Calu3 (cell line): ENCODE measurements at regions not wholly inside any gene's neighbourhood (a gene's known extent, or its start where the extent isn't known, plus 50 kb on each side); places are given as distances from the start of the nearest gene placed in this dataset.

Experiments
- BruUV-seq: library from RNA; stranded (reverse); fragments of 400-500 nt; replicated peaks from 2 replicates; lab custom pipeline; 2021; lab: Mats Ljungman, UMichigan
- CTCF ChIA-PET: fragments of 300-600 bp; sonication (Branson Sonifier 250); formaldehyde crosslinking; loops from one replicate; lab custom pipeline; 2022; ENCODE audit warnings: antibody characterized with exemption; lab: Charles Lee
- DNase-seq: peaks from one replicate; pipeline ENCODE4 v3.0.0; 2022
- H3K27ac Mint-ChIP-seq: one replicate; pipeline ENCODE4 v1.8.0; 2022; ENCODE audit warnings: mixed read lengths; ENCODE audit not compliant: unreplicated experiment
- H3K27me3 Mint-ChIP-seq: one replicate; pipeline ENCODE4 v1.8.0; 2022; ENCODE audit warnings: mixed read lengths; ENCODE audit not compliant: unreplicated experiment
- H3K36me3 Mint-ChIP-seq: one replicate; pipeline ENCODE4 v1.8.0; 2022; ENCODE audit warnings: mild to moderate bottlenecking, moderate library complexity, mixed read lengths; ENCODE audit not compliant: insufficient read depth, unreplicated experiment
- H3K4me1 Mint-ChIP-seq: one replicate; pipeline ENCODE4 v1.8.0; 2022; ENCODE audit warnings: mild to moderate bottlenecking, low read depth, mixed read lengths; ENCODE audit not compliant: unreplicated experiment
- H3K4me3 Mint-ChIP-seq: one replicate; pipeline ENCODE4 v1.8.0; 2022; ENCODE audit warnings: mild to moderate bottlenecking, low read depth, moderate library complexity, mixed read lengths; ENCODE audit not compliant: unreplicated experiment
- H3K9me3 Mint-ChIP-seq: one replicate; pipeline ENCODE4 v1.8.0; 2022; ENCODE audit warnings: low read depth, mixed read lengths; ENCODE audit not compliant: unreplicated experiment
- CTCF ChIP-seq: fragments of 200-600 bp; IDR thresholded peaks from one replicate; pipeline ENCODE4 v1.8.0; 2022; ENCODE audit warnings: antibody characterized with exemption; ENCODE audit not compliant: unreplicated experiment
- intact Hi-C: fragments of 100-400 bp; cut with micrococcal nuclease; formaldehyde crosslinking; loops from one replicate; pipeline ENCODE4 v1.10.0; 2022; ENCODE audit not compliant: unreplicated experiment

GRCh38 chrX:128460835-128461234, 408.6 kb upstream of the ACTRT1 start:
- CTCF ChIA-PET = no interaction called here
- intact Hi-C loops = no loop called here
- no peak for DNase-seq

GRCh38 chrX:128458888-128459287, 406.7 kb upstream of the ACTRT1 start:
- Mint-ChIP-seq H3K9me3 (peaks cover 14% of the 10 kb centered on the region), H3K4me1 (no peaks in the 10 kb centered on the region), H3K36me3 (peaks cover 5% of the 10 kb centered on the region), H3K27ac (no peak overlapping the region), H3K27me3 (no peaks in the 10 kb centered on the region), H3K4me3 (no peak overlapping the region)
- CTCF ChIA-PET = no interaction called here
- intact Hi-C loops = no loop called here
- BruUV-seq = no TSS peak
- DNase-seq = no peak
- TF ChIP-seq CTCF = no peak

More at GRCh38 chrX:128460835-128461234, 408.6 kb upstream of the ACTRT1 start:
- no peak for TF ChIP-seq CTCF
- no peaks in the 10 kb centered on the region for H3K27me3 Mint-ChIP-seq
- no peak overlapping the region for H3K27ac Mint-ChIP-seq
- no peaks in the 10 kb centered on the region for H3K4me1 Mint-ChIP-seq
- H3K36me3 Mint-ChIP-seq = peaks cover 5% of the 10 kb centered on the region
- no peak overlapping the region for H3K4me3 Mint-ChIP-seq
- H3K9me3 Mint-ChIP-seq = peaks cover 12% of the 10 kb centered on the region
- BruUV-seq = no TSS peak

DNA sequence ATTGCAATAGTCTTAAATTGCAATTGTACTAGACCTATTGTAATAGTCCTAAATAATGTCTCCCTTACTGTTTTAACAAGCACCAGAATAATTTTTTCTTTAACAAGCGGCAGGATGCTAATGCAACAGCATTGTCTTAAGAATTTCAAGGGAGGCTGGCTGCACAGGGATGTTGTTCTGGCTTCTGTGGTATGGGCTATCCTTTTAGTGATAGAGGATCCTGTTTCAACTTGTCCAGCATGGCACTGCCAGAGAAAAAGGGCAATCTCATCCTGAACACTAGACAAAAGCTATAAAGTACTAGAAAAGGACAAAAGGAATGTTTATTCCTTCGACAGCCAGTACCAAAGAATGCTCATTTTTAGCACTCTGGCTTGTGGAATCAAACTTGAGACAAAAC, 405.5 kb upstream of the ACTRT1 start:
- H3K9me3 Mint-ChIP-seq = peaks cover 13% of the 10 kb centered on the region
- CTCF ChIA-PET = no interaction called here
- intact Hi-C loops = no loop called here
- no peak overlapping the region for H3K4me3 Mint-ChIP-seq
- no peak overlapping the region for H3K27ac Mint-ChIP-seq
- no TSS peak for BruUV-seq
- no peaks in the 10 kb centered on the region for H3K4me1 Mint-ChIP-seq
- H3K36me3 Mint-ChIP-seq = peaks cover 5% of the 10 kb centered on the region
- no peak for TF ChIP-seq CTCF
- DNase-seq = no peak
- no peaks in the 10 kb centered on the region for H3K27me3 Mint-ChIP-seq

DNA sequence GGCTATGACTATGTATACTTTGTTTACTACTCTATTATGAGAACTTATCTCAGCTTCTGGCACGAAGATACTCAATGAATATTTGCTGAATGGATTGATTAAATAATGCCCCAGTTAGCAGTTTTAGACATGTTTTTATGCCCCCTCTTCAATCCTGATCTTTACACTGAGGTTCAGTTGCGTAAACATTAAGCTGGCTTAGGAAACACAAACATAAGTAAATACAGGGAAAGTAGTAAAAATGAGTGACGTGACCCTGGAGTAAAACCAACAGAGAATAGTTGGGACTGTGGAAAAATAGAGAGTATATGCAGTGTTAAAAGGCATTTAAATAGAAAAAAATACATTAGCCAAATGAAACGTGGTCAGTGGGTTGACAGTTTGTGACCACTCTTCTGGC, 387.0 kb upstream of the ACTRT1 start:
- no peak for DNase-seq
- H3K4me3 Mint-ChIP-seq = no peak overlapping the region
- no peaks in the 10 kb centered on the region for H3K27me3 Mint-ChIP-seq
- no TSS peak for BruUV-seq
- no peak for TF ChIP-seq CTCF
- no peaks in the 10 kb centered on the region for H3K36me3 Mint-ChIP-seq
- intact Hi-C loops = no loop called here
- H3K27ac Mint-ChIP-seq = no peak overlapping the region
- peaks cover 7% of the 10 kb centered on the region for H3K9me3 Mint-ChIP-seq
- H3K4me1 Mint-ChIP-seq = no peaks in the 10 kb centered on the region
- CTCF ChIA-PET = no interaction called here
